ENCODE measurements at regions not wholly inside any gene's neighbourhood (a gene's known extent, or its start where the extent isn't known, plus 50 kb on each side); places are given as distances from the start of the nearest gene placed in this dataset.
"Not testable (repeated sequence)": the region's sequence is repeated elsewhere in the genome, so short reads cannot be mapped to it uniquely, and the experiment has no call there.

- DNase-seq (ENCODE audit: extremely low read depth, insufficient read length): no peak
- Histone ChIP-seq H3K27me3 (replicated peaks; ENCODE audit: control insufficient read depth, insufficient read depth, low read length) (no peaks in the 10 kb centered on the region), H3K36me3 (ENCODE audit: control insufficient read depth, insufficient read depth, low read length) (no peaks in the 10 kb centered on the region), H3K4me3 (replicated peaks; ENCODE audit: low read depth, low read length) (no peak overlapping the region)
- no peak for TF ChIP-seq CTCF (IDR thresholded peaks at IDR 0.05; ENCODE audit: insufficient read depth, low read length, poor library complexity, severe bottlenecking)
Observed at GRCh38 chr17:70278844-70279462, 109.6 kb downstream of the KCNJ2 start.

DNA sequence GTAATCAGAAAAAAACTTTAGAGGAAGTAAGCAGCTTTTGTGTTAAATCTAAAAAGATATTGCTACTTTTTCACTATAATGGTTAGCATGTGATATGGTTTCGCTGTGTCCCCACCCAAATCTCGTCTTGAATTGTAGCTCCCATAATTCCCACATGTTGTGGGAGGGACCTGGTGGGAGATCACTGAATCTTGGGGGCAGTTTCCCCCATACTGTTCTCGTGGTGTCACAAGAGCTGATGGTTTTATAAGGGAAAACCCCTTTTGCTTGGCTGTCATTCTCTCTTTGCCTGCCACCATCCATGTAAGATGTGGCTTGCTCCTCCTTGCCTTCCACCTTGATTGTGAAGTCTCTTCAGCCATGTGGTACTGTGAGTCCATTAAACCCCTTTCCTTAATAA is 117.1 kb downstream of the KCNJ2 start:
- TF ChIP-seq CTCF (IDR thresholded peaks at IDR 0.05; ENCODE audit: insufficient read depth, low read length, poor library complexity, severe bottlenecking): no peak
- H3K4me3 ChIP-seq (replicated peaks; ENCODE audit: low read depth, low read length): no peak overlapping the region
- H3K36me3 ChIP-seq (ENCODE audit: control insufficient read depth, insufficient read depth, low read length): no peaks in the 10 kb centered on the region
- H3K27me3 ChIP-seq (replicated peaks; ENCODE audit: control insufficient read depth, insufficient read depth, low read length): no peaks in the 10 kb centered on the region
- no peak for DNase-seq (ENCODE audit: extremely low read depth, insufficient read length)

DNA sequence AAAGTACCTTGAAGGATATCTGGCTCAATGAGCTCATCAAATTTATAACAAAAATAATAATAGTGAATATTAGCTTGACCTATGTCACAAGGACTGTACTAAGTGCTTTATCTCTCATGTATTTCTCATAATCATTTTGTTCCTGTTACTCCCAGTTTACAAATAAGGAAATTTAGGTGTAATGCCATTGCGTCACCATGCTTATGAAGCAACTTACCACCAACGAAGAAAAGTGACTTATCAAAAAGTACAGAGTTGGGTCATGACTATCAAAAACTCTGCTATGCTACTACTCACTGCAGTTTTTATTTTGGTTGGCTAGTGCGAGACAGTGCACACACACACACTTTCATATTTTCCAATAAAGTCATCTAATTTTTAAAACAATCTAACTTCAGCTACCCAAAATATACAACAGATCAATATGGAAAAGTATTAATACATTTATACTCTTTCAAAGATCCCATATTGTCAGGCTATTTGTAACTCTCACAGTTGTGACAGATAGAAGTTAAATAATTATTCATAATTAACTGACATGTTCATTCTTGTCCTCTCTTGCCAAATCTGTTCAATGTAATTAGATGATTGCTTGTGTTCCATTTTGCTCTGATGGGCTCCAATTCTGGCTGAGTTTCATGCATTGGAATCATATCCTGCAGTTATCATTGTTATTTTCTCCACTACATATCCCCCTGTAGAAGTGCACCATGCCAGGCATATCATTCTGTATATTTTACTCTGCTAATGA is 119.4 kb downstream of the KCNJ2 start:
- no peak for TF ChIP-seq CTCF (IDR thresholded peaks at IDR 0.05; ENCODE audit: insufficient read depth, low read length, poor library complexity, severe bottlenecking)

DNA sequence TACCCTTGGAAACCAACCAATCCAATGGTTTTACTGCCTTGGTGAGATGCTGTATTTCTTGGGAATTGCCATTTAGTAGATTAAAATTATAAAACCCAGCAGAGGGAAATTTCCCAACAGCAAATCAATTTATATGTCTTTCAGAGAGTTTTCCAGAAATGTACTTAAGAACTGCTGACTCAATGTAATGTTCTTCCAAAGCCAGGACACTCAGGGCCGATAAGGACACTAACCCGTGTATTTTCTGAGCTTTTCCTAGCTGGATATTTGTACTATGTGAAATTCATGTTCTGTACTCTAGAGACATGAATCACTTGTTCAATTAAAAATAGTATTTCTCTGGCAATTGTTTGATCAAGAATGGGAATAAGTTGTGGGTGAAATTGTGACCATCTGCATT is 121.4 kb downstream of the KCNJ2 start:
- TF ChIP-seq CTCF (IDR thresholded peaks at IDR 0.05; ENCODE audit: insufficient read depth, low read length, poor library complexity, severe bottlenecking): no peak
- H3K4me3 ChIP-seq (replicated peaks; ENCODE audit: low read depth, low read length): no peak overlapping the region
- H3K27me3 ChIP-seq (replicated peaks; ENCODE audit: control insufficient read depth, insufficient read depth, low read length): no peaks in the 10 kb centered on the region
- no peak for DNase-seq (ENCODE audit: extremely low read depth, insufficient read length)
- no peaks in the 10 kb centered on the region for H3K36me3 ChIP-seq (ENCODE audit: control insufficient read depth, insufficient read depth, low read length)

More for the DNA sequence above, 119.4 kb downstream of the KCNJ2 start:
- no peak for DNase-seq (ENCODE audit: extremely low read depth, insufficient read length)
- Histone ChIP-seq H3K36me3 (ENCODE audit: control insufficient read depth, insufficient read depth, low read length) (no peaks in the 10 kb centered on the region), H3K27me3 (replicated peaks; ENCODE audit: control insufficient read depth, insufficient read depth, low read length) (no peaks in the 10 kb centered on the region), H3K4me3 (replicated peaks; ENCODE audit: low read depth, low read length) (no peak overlapping the region)

DNA sequence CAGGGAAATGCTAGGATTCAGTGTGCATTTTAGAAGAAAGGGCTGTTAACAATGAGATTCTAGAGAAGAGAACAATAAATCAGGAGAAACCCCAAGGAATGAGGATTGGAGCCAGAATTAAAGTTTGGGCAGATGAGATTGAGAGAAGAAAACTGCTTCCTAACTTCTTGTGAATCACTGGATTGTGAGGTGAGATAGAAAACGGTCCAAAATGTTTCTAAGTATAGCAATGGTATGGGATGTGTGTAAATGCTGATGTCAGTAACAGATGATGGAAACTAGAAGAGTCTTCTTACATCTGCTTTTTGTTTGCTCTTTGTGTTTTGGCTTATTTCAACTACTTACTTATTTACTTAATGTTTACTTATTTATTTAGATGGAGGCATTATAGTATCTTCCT is 123.0 kb downstream of the KCNJ2 start:
- DNase-seq (ENCODE audit: extremely low read depth, insufficient read length): no peak
- Histone ChIP-seq H3K4me3 (replicated peaks; ENCODE audit: low read depth, low read length) (no peak overlapping the region), H3K36me3 (ENCODE audit: control insufficient read depth, insufficient read depth, low read length) (no peaks in the 10 kb centered on the region), H3K27me3 (replicated peaks; ENCODE audit: control insufficient read depth, insufficient read depth, low read length) (no peaks in the 10 kb centered on the region)
- no peak for TF ChIP-seq CTCF (IDR thresholded peaks at IDR 0.05; ENCODE audit: insufficient read depth, low read length, poor library complexity, severe bottlenecking)

- not testable (repeated sequence) for H3K27me3 ChIP-seq (replicated peaks; ENCODE audit: control insufficient read depth, insufficient read depth, low read length); DNase-seq (ENCODE audit: extremely low read depth, insufficient read length); H3K36me3 ChIP-seq (ENCODE audit: control insufficient read depth, insufficient read depth, low read length); H3K4me3 ChIP-seq (replicated peaks; ENCODE audit: low read depth, low read length)
Observed at GRCh38 chr17:70293564-70294310, 124.4 kb downstream of the KCNJ2 start.

Measured in GM06990 (cell line).